ENCODE measurements at regions not wholly inside any gene's neighbourhood (a gene's known extent, or its start where the extent isn't known, plus 50 kb on each side); places are given as distances from the start of the nearest gene placed in this dataset.

GRCh38 chr20:22815206-22815551 is 219.9 kb upstream of the SSTR4 start:
- BruUV-seq (replicated peaks) = no TSS peak
- H3K4me1 ChIP-seq (ENCODE audit: control insufficient read depth, extremely low read depth, insufficient read depth, low read length) = no peaks in the 10 kb centered on the region
- H3K9ac ChIP-seq (replicated peaks; ENCODE audit: extremely low read depth, insufficient read depth, low read length) = no peak overlapping the region
- dilution Hi-C loops (cut with MboI; ENCODE audit: extremely low pct_ligation_motif_present, low sequenced_read_pairs) (no loop called here), intact Hi-C loops (cut with micrococcal nuclease) (no loop called here)
- ChIA-PET POLR2A (no interaction called here), CTCF (interaction anchor here (1.1 to 1.6 kb wide), 2 partner anchors 98 to 123 kb away, joined by 4 read pairs; no protein-coding TSS in a partner anchor)
- no peak for TF ChIP-seq MYC (IDR thresholded peaks at IDR 0.05; ENCODE audit: low read depth, low read length)
- TF ChIP-seq CTCF (IDR thresholded peaks at IDR 0.05; ENCODE audit: extremely low read depth in 1 of 2, insufficient read depth in 1 of 2, low read depth in 1 of 2, low read length in 2 of 2) = no peak
- TF ChIP-seq JUN (IDR thresholded peaks at IDR 0.05; ENCODE audit: borderline replicate concordance, insufficient read depth, insufficient read length, low read depth) = no peak
- no peak for TF ChIP-seq POLR2A (IDR thresholded peaks at IDR 0.05; ENCODE audit: low read depth, low read length)
- TF ChIP-seq POLR2AphosphoS5 (IDR thresholded peaks at IDR 0.05; ENCODE audit: insufficient read depth, low read depth, low read length) = no peak
- TF ChIP-seq MAX (IDR thresholded peaks at IDR 0.05; ENCODE audit: insufficient read depth, insufficient read length) = no peak
- TF ChIP-seq GATA2 (IDR thresholded peaks at IDR 0.05; ENCODE audit: insufficient read depth, insufficient read length, low read depth, low read length) = no peak
- TF ChIP-seq EZH2 (IDR thresholded peaks at IDR 0.05; ENCODE audit: borderline replicate concordance, low read depth, low read length, severe bottlenecking) = no peak
- TF ChIP-seq FOS (IDR thresholded peaks at IDR 0.05; ENCODE audit: borderline replicate concordance, insufficient read depth, low read length) = no peak
- DNase-seq (ENCODE audit: low read depth, low spot score) = no peak
- no peak overlapping the region for H3K4me3 ChIP-seq (replicated peaks in 1 of 3; ENCODE audit: insufficient read depth in 1 of 3, low read depth in 1 of 3, low read length in 3 of 3)
- no peaks in the 10 kb centered on the region for H3K9me3 ChIP-seq (replicated peaks; ENCODE audit: control insufficient read depth, insufficient read depth, low read length)
- no peak overlapping the region for H3K4me2 ChIP-seq (ENCODE audit: insufficient read depth, low read length)
- H4K20me1 ChIP-seq (replicated peaks; ENCODE audit: control insufficient read depth, extremely low read depth, insufficient read depth, low read length) = no peaks in the 10 kb centered on the region
- no peak for FAIRE-seq
- no peak overlapping the region for H2AFZ ChIP-seq (ENCODE audit: low read depth, low read length)
- H3K9me1 ChIP-seq (replicated peaks; ENCODE audit: control insufficient read depth, extremely low read depth, insufficient read depth, low read length) = no peaks in the 10 kb centered on the region
- H3K27ac ChIP-seq (ENCODE audit: insufficient read depth, low read depth, low read length) = no peak overlapping the region
- no peaks in the 10 kb centered on the region for H3K36me3 ChIP-seq (ENCODE audit: control insufficient read depth in 2 of 2, extremely low read depth in 1 of 2, insufficient read depth in 2 of 2, low read length in 2 of 2)
- H3K79me2 ChIP-seq (ENCODE audit: control insufficient read depth, insufficient read depth, low read length) = no peaks in the 10 kb centered on the region
- peaks cover 0 to 4% of the 10 kb centered on the region in 2 experiments for H3K27me3 ChIP-seq (ENCODE audit: control insufficient read depth in 2 of 2, insufficient read depth in 2 of 2, low read length in 2 of 2)

Data from endothelial cell of umbilical vein (primary cell).